ENCODE measurements at regions not wholly inside any gene's neighbourhood (a gene's known extent, or its start where the extent isn't known, plus 50 kb on each side); places are given as distances from the start of the nearest gene placed in this dataset.

GRCh38 chr21:24153137-24153536 lies 1454.1 kb downstream of the MRPL39 start:
- Histone ChIP-seq H3K4me3 (ENCODE audit: low read length) (no peak overlapping the region), H3K9ac (ENCODE audit: low read length) (no peak overlapping the region), H3K9me3 (ENCODE audit: insufficient read depth, low read length) (no peaks in the 10 kb centered on the region), H4K20me1 (ENCODE audit: insufficient read depth, low read length) (no peaks in the 10 kb centered on the region), H3K27me3 (ENCODE audit: low read depth, low read length) (no peaks in the 10 kb centered on the region), H3K4me1 (ENCODE audit: low read length) (no peaks in the 10 kb centered on the region), H3K36me3 (replicated peaks; ENCODE audit: low read depth, low read length) (no peaks in the 10 kb centered on the region), H3K79me2 (ENCODE audit: low read length) (no peaks in the 10 kb centered on the region), H2AFZ (ENCODE audit: low read depth, low read length) (no peak overlapping the region), H3K27ac (ENCODE audit: low read length) (no peak overlapping the region), H3K4me2 (ENCODE audit: low read length) (no peak overlapping the region)
- TF ChIP-seq CTCF (IDR thresholded peaks at IDR 0.05; ENCODE audit: low read depth, low read length), result no peak
- no peak for TF ChIP-seq EZH2phosphoT487 (IDR thresholded peaks at IDR 0.05; ENCODE audit: low read depth)

DNA sequence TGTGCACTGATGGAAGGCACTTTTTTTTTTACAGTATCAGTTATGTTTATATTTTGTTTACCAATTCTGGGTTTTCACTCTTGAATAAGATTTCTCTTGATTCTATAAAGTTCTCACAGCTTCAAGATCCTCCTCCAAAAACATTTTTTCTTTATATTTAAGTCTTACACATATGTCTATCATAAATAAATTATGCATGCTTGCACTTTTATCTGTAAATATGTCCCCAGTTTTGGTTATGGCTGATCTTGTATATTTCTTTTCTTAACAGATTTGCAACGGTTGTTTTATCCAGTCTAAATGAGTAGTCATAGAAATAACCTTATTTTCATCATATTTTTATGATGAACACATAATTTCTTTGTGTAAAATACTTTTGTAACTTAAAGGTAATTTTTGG lies 1456.5 kb downstream of the MRPL39 start:
- no peaks in the 10 kb centered on the region for H3K9me3 ChIP-seq (ENCODE audit: insufficient read depth, low read length)
- H4K20me1 ChIP-seq (ENCODE audit: insufficient read depth, low read length), result no peaks in the 10 kb centered on the region
- no peak overlapping the region for H3K27ac ChIP-seq (ENCODE audit: low read length)
- no peaks in the 10 kb centered on the region for H3K4me1 ChIP-seq (ENCODE audit: low read length)
- H3K36me3 ChIP-seq (replicated peaks; ENCODE audit: low read depth, low read length), result no peaks in the 10 kb centered on the region
- H3K79me2 ChIP-seq (ENCODE audit: low read length), result no peaks in the 10 kb centered on the region
- TF ChIP-seq CTCF (IDR thresholded peaks at IDR 0.05; ENCODE audit: low read depth, low read length), result no peak
- no peak overlapping the region for H3K4me3 ChIP-seq (ENCODE audit: low read length)
- no peaks in the 10 kb centered on the region for H3K27me3 ChIP-seq (ENCODE audit: low read depth, low read length)
- H3K4me2 ChIP-seq (ENCODE audit: low read length), result no peak overlapping the region
- no peak overlapping the region for H2AFZ ChIP-seq (ENCODE audit: low read depth, low read length)
- no peak overlapping the region for H3K9ac ChIP-seq (ENCODE audit: low read length)

- Histone ChIP-seq H3K9ac (ENCODE audit: low read length) (no peak overlapping the region), H3K79me2 (ENCODE audit: low read length) (no peaks in the 10 kb centered on the region), H3K4me2 (ENCODE audit: low read length) (no peak overlapping the region), H2AFZ (ENCODE audit: low read depth, low read length) (no peak overlapping the region), H4K20me1 (ENCODE audit: insufficient read depth, low read length) (no peaks in the 10 kb centered on the region), H3K36me3 (replicated peaks; ENCODE audit: low read depth, low read length) (no peaks in the 10 kb centered on the region), H3K4me3 (ENCODE audit: low read length) (no peak overlapping the region), H3K27me3 (ENCODE audit: low read depth, low read length) (no peaks in the 10 kb centered on the region), H3K27ac (ENCODE audit: low read length) (no peak overlapping the region), H3K9me3 (ENCODE audit: insufficient read depth, low read length) (no peaks in the 10 kb centered on the region), H3K4me1 (ENCODE audit: low read length) (no peaks in the 10 kb centered on the region)
- TF ChIP-seq EZH2phosphoT487 (IDR thresholded peaks at IDR 0.05; ENCODE audit: low read depth) (no peak), CTCF (IDR thresholded peaks at IDR 0.05; ENCODE audit: low read depth, low read length) (no peak)
These were observed 1458.8 kb downstream of the MRPL39 start for GRCh38 chr21:24148461-24148860.

DNA sequence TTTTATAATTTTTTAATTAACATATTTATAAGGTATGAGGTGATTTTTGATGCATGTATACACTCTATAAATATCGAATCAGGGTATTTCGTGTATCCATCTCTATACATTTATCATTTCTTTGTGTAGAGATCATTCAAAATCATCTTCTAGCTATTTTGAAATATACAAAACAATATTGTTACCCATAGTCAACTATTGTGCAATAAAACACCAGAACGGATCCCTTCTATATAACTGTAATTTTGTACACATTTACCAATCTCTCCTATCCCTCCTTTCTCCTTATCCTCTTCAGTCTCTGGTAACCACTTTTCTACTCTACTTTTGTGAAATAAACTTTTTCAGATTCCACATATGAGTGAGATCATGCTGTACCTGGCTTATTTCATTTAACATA lies 1459.6 kb downstream of the MRPL39 start:
- Histone ChIP-seq H3K27ac (ENCODE audit: low read length) (no peak overlapping the region), H3K4me3 (ENCODE audit: low read length) (no peak overlapping the region), H3K79me2 (ENCODE audit: low read length) (no peaks in the 10 kb centered on the region), H3K9me3 (ENCODE audit: insufficient read depth, low read length) (no peaks in the 10 kb centered on the region), H3K4me2 (ENCODE audit: low read length) (no peak overlapping the region), H3K4me1 (ENCODE audit: low read length) (no peaks in the 10 kb centered on the region), H3K27me3 (ENCODE audit: low read depth, low read length) (no peaks in the 10 kb centered on the region), H3K36me3 (replicated peaks; ENCODE audit: low read depth, low read length) (no peaks in the 10 kb centered on the region), H3K9ac (ENCODE audit: low read length) (no peak overlapping the region), H2AFZ (ENCODE audit: low read depth, low read length) (no peak overlapping the region), H4K20me1 (ENCODE audit: insufficient read depth, low read length) (no peaks in the 10 kb centered on the region)
- TF ChIP-seq EZH2phosphoT487 (IDR thresholded peaks at IDR 0.05; ENCODE audit: low read depth) (no peak), CTCF (IDR thresholded peaks at IDR 0.05; ENCODE audit: low read depth, low read length) (no peak)

All from OCI-LY3 (cell line).